Right ventricle myocardium inferior (tissue), 1 donor: ENCODE measurements at regions not wholly inside any gene's neighbourhood (a gene's known extent, or its start where the extent isn't known, plus 50 kb on each side); places are given as distances from the start of the nearest gene placed in this dataset.
"Not testable (repeated sequence)": the region's sequence is repeated elsewhere in the genome, so short reads cannot be mapped to it uniquely, and the experiment has no call there.

Experiments
- ATAC-seq: fragments of 200-7000 bp; cut with Tn5 transposase; one replicate; pipeline ENCODE4 v1.9.1; 2020; ENCODE audit warnings: mild to moderate bottlenecking, moderate library complexity
- DNase-seq: peaks from one replicate; pipeline ENCODE4 v3.0.0; 2021; ENCODE audit errors: missing footprints
- intact Hi-C: fragments of 100-400 bp; cut with DNase I; formaldehyde crosslinking; loops from one replicate; pipeline ENCODE4 v1.11.0; 2022
- donor health status: DM: no; HTN: yes; CAD: no; lungs with severe emphysema.

GRCh38 chr9:38848966-38849365 is 129.0 kb upstream of the FAM240B start:
- intact Hi-C loops, ATAC-seq, DNase-seq: not testable (repeated sequence)

GRCh38 chr9:38840213-38840612 is 120.3 kb upstream of the FAM240B start:
- intact Hi-C loops, DNase-seq, ATAC-seq: not testable (repeated sequence)

GRCh38 chr9:38833706-38834105 is 113.8 kb upstream of the FAM240B start:
- intact Hi-C loops, ATAC-seq, DNase-seq: not testable (repeated sequence)

- ATAC-seq, DNase-seq, intact Hi-C loops: not testable (repeated sequence)
These were observed 93.9 kb upstream of the FAM240B start for GRCh38 chr9:38813855-38814254.

GRCh38 chr9:38807919-38808459 is 88.1 kb upstream of the FAM240B start:
- DNase-seq, intact Hi-C loops, ATAC-seq: not testable (repeated sequence)

GRCh38 chr9:38771593-38771992 is 51.7 kb upstream of the FAM240B start:
- intact Hi-C loops: no loop called here
- ATAC-seq (no peak), DNase-seq (no peak)
